Transverse colon (tissue), 3 donors: ENCODE measurements at regions not wholly inside any gene's neighbourhood (a gene's known extent, or its start where the extent isn't known, plus 50 kb on each side); places are given as distances from the start of the nearest gene placed in this dataset.
"Not testable (repeated sequence)": the region's sequence is repeated elsewhere in the genome, so short reads cannot be mapped to it uniquely, and the experiment has no call there.

Source experiments
- CTCF ChIP-seq, 5 experiments: fragments of 200-600 bp in 3 of 5; fragments of 450-650 bp in 2 of 5; sonication (generic) in 3 of 5; IDR thresholded peaks; 1 replicate in 2 of 5; 2 replicates in 3 of 5; pipeline ENCODE4 v1.5.1; 2016 to 2017; ENCODE audit warnings: antibody characterized with exemption in 5 of 5, inconsistent platforms in 3 of 5, mild to moderate bottlenecking in 2 of 5, moderate library complexity in 1 of 5
- POLR2A ChIP-seq: fragments of 450-650 bp; IDR thresholded peaks from one replicate; pipeline ENCODE4 v1.6.1; 2016; ENCODE audit warnings: antibody characterized with exemption, mild to moderate bottlenecking, moderate library complexity

GRCh38 chr6:119490050-119490449 is 140.5 kb upstream of the MAN1A1 start:
- not testable (repeated sequence) for TF ChIP-seq POLR2A; CTCF (IDR thresholded peaks at IDR 0.05)
